Large intestine (tissue), 3 donors: ENCODE measurements at regions not wholly inside any gene's neighbourhood (a gene's known extent, or its start where the extent isn't known, plus 50 kb on each side); places are given as distances from the start of the nearest gene placed in this dataset.

Experiments
- DNase-seq, 2 donors: peaks; one replicate each; pipeline versions ENCODE4 v3.0.0 to v3.0.0-alpha.2; 2013
- H3K27ac ChIP-seq: one replicate; pipeline ENCODE4 v1.5.1; 2013; ENCODE audit warnings: low read length
- H3K27me3 ChIP-seq: 2 replicates; pipeline ENCODE4 v1.6.1; 2013; ENCODE audit warnings: low read length; ENCODE audit not compliant: control insufficient read depth, insufficient read depth
- H3K36me3 ChIP-seq: 2 replicates; pipeline ENCODE4 v1.6.1; 2013; ENCODE audit warnings: low read length; ENCODE audit not compliant: control insufficient read depth, insufficient read depth
- H3K4me1 ChIP-seq: one replicate; pipeline ENCODE4 v1.6.1; 2013; ENCODE audit warnings: low read length; ENCODE audit not compliant: control insufficient read depth, insufficient read depth
- H3K4me3 ChIP-seq: one replicate; pipeline ENCODE4 v1.5.1; 2013; ENCODE audit warnings: low read length
- H3K9me3 ChIP-seq: one replicate; pipeline ENCODE4 v1.6.1; 2013; ENCODE audit warnings: mild to moderate bottlenecking, low read depth, low read length, moderate library complexity; ENCODE audit not compliant: control insufficient read depth
- WGBS: methylation state at CpG from one replicate; pipeline ENCODE4 v1.1.5; 2013; ENCODE audit warnings: low lambda C conversion rate; ENCODE audit not compliant: insufficient coverage; 5-methylcytosine and 5-hydroxymethylcytosine counted together

DNA sequence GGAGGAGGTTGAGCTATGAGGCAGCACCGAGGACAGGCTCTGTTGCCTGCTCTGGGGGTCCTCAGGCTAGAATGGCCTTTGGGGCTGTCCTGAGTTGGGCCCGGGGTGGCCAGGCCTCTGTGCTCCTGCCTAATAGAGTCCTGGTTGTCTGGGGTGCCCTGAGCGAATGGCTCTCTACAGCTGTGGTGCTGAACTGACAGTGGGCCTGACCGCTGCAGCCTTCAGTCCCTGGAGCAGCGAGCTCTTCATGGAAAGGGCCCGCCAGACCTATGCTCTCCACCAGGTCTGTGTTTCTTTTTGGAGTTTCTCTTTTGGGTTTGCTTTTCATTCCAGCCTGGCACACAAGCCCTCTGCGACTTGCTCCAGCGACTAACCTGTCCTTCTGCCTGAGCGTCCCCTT is 679.0 kb upstream of the RAB6C start:
- Histone ChIP-seq H3K27ac (no peak overlapping the region), H3K27me3 (no peaks in the 10 kb centered on the region), H3K36me3 (no peaks in the 10 kb centered on the region), H3K4me1 (no peaks in the 10 kb centered on the region), H3K4me3 (no peak overlapping the region), H3K9me3 (no peaks in the 10 kb centered on the region)
- 100% methylated on average over 1 of the region's 9 CpGs for whole genome bisulfite sequencing
- DNase-seq = no peak

GRCh38 chr2:129301431-129301913 is 678.0 kb upstream of the RAB6C start:
- WGBS = 67% methylated on average over 1 of the region's 5 CpGs
- H3K27me3 ChIP-seq = no peaks in the 10 kb centered on the region
- no peaks in the 10 kb centered on the region for H3K4me1 ChIP-seq
- no peak for DNase-seq
- H3K4me3 ChIP-seq = no peak overlapping the region
- H3K27ac ChIP-seq = peak overlapping the region; percentile 6
- H3K36me3 ChIP-seq = no peaks in the 10 kb centered on the region
- H3K9me3 ChIP-seq = no peaks in the 10 kb centered on the region

- H3K27me3 ChIP-seq = no peaks in the 10 kb centered on the region
- DNase-seq = no peak
- no peaks in the 10 kb centered on the region for H3K4me1 ChIP-seq
- no CpG with 5 or more reads among the region's 6 CpGs for WGBS
- no peak overlapping the region for H3K27ac ChIP-seq
- H3K36me3 ChIP-seq = no peaks in the 10 kb centered on the region
- no peak overlapping the region for H3K4me3 ChIP-seq
- no peaks in the 10 kb centered on the region for H3K9me3 ChIP-seq
These were observed 677.4 kb upstream of the RAB6C start for GRCh38 chr2:129302106-129302505.

DNA sequence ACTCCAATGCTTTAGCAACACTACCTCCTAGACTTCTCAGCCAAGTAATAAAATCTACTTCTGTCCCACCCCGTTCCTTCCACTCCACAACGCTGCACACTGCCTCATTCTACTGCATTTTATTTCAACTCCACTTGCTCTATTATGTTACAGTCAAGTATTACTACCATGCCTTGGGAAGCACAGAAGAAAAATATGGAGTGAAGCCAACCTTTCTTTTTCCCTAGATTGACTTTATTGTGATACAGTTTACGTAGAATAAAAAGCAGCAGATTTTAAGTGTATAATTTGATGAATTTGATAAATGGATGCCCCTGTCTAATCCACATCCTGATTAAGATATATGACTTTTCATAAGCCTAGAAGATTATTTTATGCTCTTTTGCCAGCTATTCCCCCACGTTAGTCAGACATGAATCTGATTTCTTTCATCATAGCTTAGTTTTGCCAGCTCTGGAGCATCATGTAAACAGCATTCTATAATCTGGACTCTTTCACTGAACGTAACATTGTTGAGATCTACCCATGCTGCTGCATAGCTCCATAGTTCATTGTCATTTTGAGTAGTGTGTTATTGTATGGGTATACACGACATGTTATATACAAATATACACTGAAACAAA is 676.8 kb upstream of the RAB6C start:
- H3K27ac ChIP-seq = no peak overlapping the region
- WGBS = 60% methylated on average over 1 of the region's 6 CpGs
- no peaks in the 10 kb centered on the region for H3K4me1 ChIP-seq
- DNase-seq = no peak
- H3K9me3 ChIP-seq = no peaks in the 10 kb centered on the region
- H3K4me3 ChIP-seq = no peak overlapping the region
- H3K27me3 ChIP-seq = no peaks in the 10 kb centered on the region
- no peaks in the 10 kb centered on the region for H3K36me3 ChIP-seq

DNA sequence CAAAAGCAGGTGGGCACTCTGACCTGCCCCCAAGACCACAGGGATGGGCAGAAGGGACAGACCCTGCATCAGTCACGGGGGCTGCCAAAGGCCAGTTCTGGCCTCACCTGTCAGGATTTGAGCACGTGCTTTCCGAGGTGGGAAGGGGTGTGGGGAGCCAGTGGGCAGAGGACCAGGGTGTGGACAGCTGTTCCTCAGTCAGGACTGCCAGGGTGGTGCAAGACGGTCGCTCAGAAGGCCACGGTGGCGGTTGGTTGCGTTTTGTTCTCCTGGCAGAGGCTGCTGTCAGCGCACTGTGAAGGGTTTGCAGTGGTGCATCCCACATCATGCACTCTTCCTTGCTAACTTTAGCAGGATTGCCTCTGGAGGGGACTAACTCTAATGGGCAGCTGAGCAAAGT is 665.3 kb upstream of the RAB6C start:
- Histone ChIP-seq H3K4me3 (no peak overlapping the region), H3K4me1 (no peaks in the 10 kb centered on the region), H3K9me3 (no peaks in the 10 kb centered on the region), H3K27me3 (no peaks in the 10 kb centered on the region), H3K27ac (no peak overlapping the region), H3K36me3 (no peaks in the 10 kb centered on the region)
- WGBS = no CpG with 5 or more reads among the region's 9 CpGs
- DNase-seq = no peak

- Histone ChIP-seq H3K4me3 (no peak overlapping the region), H3K27me3 (no peaks in the 10 kb centered on the region), H3K9me3 (no peaks in the 10 kb centered on the region), H3K4me1 (no peaks in the 10 kb centered on the region), H3K27ac (no peak overlapping the region), H3K36me3 (no peaks in the 10 kb centered on the region)
- 88% methylated on average over 4 of the region's 27 CpGs for WGBS
- DNase-seq = no peak
These were observed 660.7 kb upstream of the RAB6C start for GRCh38 chr2:129318581-129319421.

DNA sequence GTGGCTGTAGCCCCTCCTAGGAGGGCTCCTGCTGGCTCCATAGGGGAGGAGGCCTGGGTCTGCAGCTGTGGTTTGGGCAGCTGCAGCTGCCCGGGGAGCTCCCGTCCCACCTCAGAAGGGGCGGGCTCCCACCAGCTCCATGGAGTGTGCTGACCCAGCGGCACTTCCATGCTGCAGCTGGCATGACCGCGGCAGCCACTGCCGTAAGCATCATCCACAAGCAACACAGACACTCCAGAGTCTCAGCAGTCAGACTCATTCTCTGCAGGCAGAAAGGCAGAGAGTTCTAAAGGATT is 660.1 kb upstream of the RAB6C start:
- Histone ChIP-seq H3K27me3 (no peaks in the 10 kb centered on the region), H3K9me3 (no peaks in the 10 kb centered on the region), H3K4me3 (no peak overlapping the region), H3K36me3 (no peaks in the 10 kb centered on the region), H3K27ac (no peak overlapping the region), H3K4me1 (no peaks in the 10 kb centered on the region)
- no CpG with 5 or more reads among the region's 7 CpGs for WGBS
- no peak for DNase-seq

DNA sequence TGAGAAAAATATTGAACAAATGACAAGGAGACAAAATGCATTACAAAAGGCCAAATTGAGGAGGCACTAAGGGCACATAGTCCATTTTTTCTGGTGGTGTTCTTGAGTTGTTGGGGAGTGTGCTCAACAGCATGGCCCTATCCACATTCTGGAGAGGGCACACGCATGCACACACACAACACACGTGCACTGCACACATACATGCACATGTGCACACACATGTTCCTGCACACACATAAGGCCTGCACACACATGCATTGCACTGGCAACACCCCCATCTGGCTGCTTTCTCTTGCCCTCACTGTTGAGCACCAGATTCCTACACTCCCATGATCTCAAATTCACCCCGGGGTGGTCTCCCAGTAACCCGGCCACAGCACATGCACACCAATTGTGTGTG is 659.2 kb upstream of the RAB6C start:
- H3K27me3 ChIP-seq = no peaks in the 10 kb centered on the region

DNA sequence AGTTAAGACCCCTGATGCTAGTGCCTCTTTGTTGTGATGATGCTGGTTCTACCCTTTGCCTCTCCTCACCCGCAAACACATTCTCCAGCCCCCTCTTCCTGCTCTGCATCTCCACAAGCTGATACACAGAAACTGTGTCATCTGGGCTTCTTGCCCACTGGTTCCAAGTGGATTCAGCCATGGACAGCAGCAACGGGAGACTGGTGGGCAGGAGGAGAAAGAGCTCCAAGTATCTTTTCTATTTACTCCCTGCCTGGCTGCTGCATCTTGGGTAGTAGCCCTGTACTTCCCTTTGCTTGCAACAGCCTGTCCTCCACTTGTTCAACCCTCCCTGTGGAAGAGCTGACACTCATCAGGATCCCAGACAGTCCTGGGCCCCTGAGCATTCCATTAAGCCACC is 655.1 kb upstream of the RAB6C start:
- Histone ChIP-seq H3K36me3 (no peaks in the 10 kb centered on the region), H3K9me3 (no peaks in the 10 kb centered on the region), H3K4me3 (no peak overlapping the region), H3K27me3 (no peaks in the 10 kb centered on the region), H3K4me1 (no peaks in the 10 kb centered on the region), H3K27ac (no peak overlapping the region)
- no CpG with 5 or more reads among the region's 2 CpGs for WGBS
- no peak for DNase-seq

More for the DNA sequence above, 659.2 kb upstream of the RAB6C start:
- no peak overlapping the region for H3K27ac ChIP-seq
- no peaks in the 10 kb centered on the region for H3K4me1 ChIP-seq
- no peak overlapping the region for H3K4me3 ChIP-seq
- H3K9me3 ChIP-seq = no peaks in the 10 kb centered on the region
- no CpG with 5 or more reads among the region's 4 CpGs for WGBS
- H3K36me3 ChIP-seq = no peaks in the 10 kb centered on the region
- no peak for DNase-seq

- DNase-seq = no peak
- Histone ChIP-seq H3K4me1 (no peaks in the 10 kb centered on the region), H3K27ac (no peak overlapping the region), H3K9me3 (no peaks in the 10 kb centered on the region), H3K36me3 (no peaks in the 10 kb centered on the region), H3K4me3 (no peak overlapping the region), H3K27me3 (no peaks in the 10 kb centered on the region)
- WGBS = 70% methylated on average over 2 of the region's 2 CpGs
These were observed 654.3 kb upstream of the RAB6C start for GRCh38 chr2:129325151-129325550.

DNA sequence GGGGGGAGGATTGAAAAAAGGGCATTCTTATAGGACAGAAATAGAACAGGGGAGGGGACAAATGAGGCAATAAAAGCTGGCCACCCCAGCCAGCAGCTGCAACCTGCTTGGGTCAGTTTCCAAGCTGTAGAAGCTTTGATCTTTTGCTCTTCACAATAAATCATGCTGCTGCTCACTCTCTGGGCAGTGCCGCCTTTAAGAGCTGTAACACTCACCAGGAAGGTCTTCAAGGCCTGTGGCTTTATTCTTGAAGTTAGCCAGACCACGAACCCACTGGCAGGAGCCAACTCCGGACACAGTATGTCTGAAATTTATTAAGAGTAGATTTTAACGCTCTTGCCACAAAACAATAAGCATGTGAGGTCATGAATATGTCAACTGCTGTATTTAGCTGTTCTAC is 649.9 kb upstream of the RAB6C start:
- DNase-seq = no peak
- Histone ChIP-seq H3K4me1 (no peaks in the 10 kb centered on the region), H3K36me3 (no peaks in the 10 kb centered on the region), H3K4me3 (no peak overlapping the region), H3K9me3 (no peaks in the 10 kb centered on the region), H3K27ac (no peak overlapping the region), H3K27me3 (no peaks in the 10 kb centered on the region)
- 67% methylated on average over 1 of the region's 4 CpGs for WGBS
